ENCODE measurements at regions not wholly inside any gene's neighbourhood (a gene's known extent, or its start where the extent isn't known, plus 50 kb on each side); places are given as distances from the start of the nearest gene placed in this dataset.

DNA sequence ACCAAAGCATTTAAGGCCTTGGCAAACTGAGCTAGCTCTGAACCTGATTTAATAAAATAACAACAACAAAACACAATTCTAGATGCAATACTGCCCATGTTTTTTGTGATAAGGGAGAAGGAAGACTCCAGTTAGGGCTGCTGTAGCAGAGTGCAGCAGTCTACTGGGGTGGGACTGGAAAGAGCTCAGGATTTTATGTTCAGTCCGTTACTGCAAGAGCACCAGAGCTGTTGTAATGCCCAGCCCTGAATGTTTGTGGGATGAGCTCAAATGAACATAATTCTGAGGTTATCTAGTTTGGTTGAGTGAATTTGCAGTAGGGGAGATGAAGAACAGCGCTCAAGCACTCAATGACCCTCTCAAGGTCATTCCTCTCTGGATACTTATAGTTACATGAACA is 743.8 kb downstream of the FAT4 start (continued):
- TF ChIP-seq, protein P1, sequence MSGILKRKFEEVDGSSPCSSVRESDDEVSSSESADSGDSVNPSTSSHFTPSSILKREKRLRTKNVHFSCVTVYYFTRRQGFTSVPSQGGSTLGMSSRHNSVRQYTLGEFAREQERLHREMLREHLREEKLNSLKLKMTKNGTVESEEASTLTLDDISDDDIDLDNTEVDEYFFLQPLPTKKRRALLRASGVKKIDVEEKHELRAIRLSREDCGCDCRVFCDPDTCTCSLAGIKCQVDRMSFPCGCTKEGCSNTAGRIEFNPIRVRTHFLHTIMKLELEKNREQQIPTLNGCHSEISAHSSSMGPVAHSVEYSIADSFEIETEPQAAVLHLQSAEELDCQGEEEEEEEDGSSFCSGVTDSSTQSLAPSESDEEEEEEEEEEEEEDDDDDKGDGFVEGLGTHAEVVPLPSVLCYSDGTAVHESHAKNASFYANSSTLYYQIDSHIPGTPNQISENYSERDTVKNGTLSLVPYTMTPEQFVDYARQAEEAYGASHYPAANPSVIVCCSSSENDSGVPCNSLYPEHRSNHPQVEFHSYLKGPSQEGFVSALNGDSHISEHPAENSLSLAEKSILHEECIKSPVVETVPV (CRISPR knock-in tag; IDR thresholded peaks at IDR 0.05) = no peak

DNA sequence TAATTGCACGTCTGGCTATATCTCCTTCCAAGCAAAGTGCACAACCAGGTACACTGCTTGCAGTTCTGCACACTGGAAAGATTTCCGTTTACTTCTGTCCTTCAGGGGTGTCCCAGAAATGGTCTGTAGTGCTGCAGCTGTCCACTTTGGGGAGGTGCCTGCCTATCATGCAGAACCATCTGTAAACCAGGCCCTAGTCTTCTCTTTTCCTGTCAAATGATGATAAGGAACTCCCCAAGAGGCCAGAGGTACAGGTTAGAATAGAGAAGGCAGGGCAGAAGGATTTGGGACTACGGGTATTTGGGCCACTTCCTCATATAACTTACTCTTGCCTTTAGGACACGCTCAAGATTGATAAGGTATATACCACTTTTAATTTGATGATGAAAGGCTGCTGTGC is 746.9 kb downstream of the FAT4 start:
- TF ChIP-seq ZNF565 (CRISPR knock-in tag; conservative IDR thresholded peaks at IDR 0.05; ENCODE audit: low read depth) (no peak), ZNF70 (CRISPR knock-in tag; IDR thresholded peaks at IDR 0.05) (no peak), RARB (CRISPR knock-in tag; IDR thresholded peaks at IDR 0.05) (no peak)
- ATAC-seq = no peak

DNA sequence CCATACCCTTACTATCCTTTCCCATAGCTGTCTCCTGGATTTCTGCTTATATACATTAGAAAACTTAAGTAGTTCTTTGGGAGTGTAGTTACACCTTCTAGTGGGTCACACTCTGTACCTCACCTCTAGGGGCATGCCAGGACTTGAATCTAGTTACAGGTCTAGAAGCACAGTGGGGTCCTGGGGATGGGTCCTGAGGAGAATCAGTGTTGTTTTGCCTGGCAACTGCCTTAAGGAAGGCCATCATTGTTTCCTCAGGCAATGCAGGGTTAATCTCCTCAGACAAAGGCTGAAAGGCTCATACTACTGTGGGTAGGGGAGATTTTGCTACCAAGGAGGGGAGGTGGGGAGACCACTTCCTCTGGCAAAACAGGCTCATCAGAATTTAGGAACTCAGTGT is 750.3 kb downstream of the FAT4 start:
- TF ChIP-seq ESRRG (CRISPR knock-in tag; IDR thresholded peaks at IDR 0.05) (no peak), ZC3H10 (CRISPR knock-in tag; IDR thresholded peaks at IDR 0.05) (no peak), OSR1 (CRISPR knock-in tag; IDR thresholded peaks at IDR 0.05) (no peak), ZNF565 (CRISPR knock-in tag; conservative IDR thresholded peaks at IDR 0.05; ENCODE audit: low read depth) (no peak), TOX (CRISPR knock-in tag; IDR thresholded peaks at IDR 0.05; ENCODE audit: borderline replicate concordance) (no peak), ZNF70 (CRISPR knock-in tag; IDR thresholded peaks at IDR 0.05) (no peak), ISL1 (CRISPR knock-in tag; IDR thresholded peaks at IDR 0.05) (no peak), GLIS3 (CRISPR knock-in tag; IDR thresholded peaks at IDR 0.05) (no peak), CSDC2 (CRISPR knock-in tag; IDR thresholded peaks at IDR 0.05) (no peak), BACH2 (CRISPR knock-in tag; IDR thresholded peaks at IDR 0.05; ENCODE audit: borderline replicate concordance) (no peak), ARNTL (CRISPR knock-in tag; IDR thresholded peaks at IDR 0.05; ENCODE audit: borderline replicate concordance, low read depth) (no peak), ZFP3 (CRISPR knock-in tag; IDR thresholded peaks at IDR 0.05) (no peak)
- TF ChIP-seq, protein P2, sequence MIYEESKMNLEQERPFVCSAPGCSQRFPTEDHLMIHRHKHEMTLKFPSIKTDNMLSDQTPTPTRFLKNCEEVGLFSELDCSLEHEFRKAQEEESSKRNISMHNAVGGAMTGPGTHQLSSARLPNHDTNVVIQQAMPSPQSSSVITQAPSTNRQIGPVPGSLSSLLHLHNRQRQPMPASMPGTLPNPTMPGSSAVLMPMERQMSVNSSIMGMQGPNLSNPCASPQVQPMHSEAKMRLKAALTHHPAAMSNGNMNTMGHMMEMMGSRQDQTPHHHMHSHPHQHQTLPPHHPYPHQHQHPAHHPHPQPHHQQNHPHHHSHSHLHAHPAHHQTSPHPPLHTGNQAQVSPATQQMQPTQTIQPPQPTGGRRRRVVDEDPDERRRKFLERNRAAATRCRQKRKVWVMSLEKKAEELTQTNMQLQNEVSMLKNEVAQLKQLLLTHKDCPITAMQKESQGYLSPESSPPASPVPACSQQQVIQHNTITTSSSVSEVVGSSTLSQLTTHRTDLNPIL (CRISPR knock-in tag; IDR thresholded peaks at IDR 0.05; ENCODE audit: low read depth) = no peak
- TF ChIP-seq, protein P3, sequence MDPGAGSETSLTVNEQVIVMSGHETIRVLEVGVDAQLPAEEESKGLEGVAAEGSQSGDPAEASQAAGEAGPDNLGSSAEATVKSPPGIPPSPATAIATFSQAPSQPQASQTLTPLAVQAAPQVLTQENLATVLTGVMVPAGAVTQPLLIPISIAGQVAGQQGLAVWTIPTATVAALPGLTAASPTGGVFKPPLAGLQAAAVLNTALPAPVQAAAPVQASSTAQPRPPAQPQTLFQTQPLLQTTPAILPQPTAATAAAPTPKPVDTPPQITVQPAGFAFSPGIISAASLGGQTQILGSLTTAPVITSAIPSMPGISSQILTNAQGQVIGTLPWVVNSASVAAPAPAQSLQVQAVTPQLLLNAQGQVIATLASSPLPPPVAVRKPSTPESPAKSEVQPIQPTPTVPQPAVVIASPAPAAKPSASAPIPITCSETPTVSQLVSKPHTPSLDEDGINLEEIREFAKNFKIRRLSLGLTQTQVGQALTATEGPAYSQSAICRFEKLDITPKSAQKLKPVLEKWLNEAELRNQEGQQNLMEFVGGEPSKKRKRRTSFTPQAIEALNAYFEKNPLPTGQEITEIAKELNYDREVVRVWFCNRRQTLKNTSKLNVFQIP (CRISPR knock-in tag; IDR thresholded peaks at IDR 0.05; ENCODE audit: borderline replicate concordance, low read depth) = no peak
- TF ChIP-seq, protein P4, sequence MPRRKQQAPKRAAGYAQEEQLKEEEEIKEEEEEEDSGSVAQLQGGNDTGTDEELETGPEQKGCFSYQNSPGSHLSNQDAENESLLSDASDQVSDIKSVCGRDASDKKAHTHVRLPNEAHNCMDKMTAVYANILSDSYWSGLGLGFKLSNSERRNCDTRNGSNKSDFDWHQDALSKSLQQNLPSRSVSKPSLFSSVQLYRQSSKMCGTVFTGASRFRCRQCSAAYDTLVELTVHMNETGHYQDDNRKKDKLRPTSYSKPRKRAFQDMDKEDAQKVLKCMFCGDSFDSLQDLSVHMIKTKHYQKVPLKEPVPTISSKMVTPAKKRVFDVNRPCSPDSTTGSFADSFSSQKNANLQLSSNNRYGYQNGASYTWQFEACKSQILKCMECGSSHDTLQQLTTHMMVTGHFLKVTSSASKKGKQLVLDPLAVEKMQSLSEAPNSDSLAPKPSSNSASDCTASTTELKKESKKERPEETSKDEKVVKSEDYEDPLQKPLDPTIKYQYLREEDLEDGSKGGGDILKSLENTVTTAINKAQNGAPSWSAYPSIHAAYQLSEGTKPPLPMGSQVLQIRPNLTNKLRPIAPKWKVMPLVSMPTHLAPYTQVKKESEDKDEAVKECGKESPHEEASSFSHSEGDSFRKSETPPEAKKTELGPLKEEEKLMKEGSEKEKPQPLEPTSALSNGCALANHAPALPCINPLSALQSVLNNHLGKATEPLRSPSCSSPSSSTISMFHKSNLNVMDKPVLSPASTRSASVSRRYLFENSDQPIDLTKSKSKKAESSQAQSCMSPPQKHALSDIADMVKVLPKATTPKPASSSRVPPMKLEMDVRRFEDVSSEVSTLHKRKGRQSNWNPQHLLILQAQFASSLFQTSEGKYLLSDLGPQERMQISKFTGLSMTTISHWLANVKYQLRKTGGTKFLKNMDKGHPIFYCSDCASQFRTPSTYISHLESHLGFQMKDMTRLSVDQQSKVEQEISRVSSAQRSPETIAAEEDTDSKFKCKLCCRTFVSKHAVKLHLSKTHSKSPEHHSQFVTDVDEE (CRISPR knock-in tag; IDR thresholded peaks at IDR 0.05) = no peak
- TF ChIP-seq, protein P1 (CRISPR knock-in tag; IDR thresholded peaks at IDR 0.05) = no peak
- ATAC-seq = no peak

DNA sequence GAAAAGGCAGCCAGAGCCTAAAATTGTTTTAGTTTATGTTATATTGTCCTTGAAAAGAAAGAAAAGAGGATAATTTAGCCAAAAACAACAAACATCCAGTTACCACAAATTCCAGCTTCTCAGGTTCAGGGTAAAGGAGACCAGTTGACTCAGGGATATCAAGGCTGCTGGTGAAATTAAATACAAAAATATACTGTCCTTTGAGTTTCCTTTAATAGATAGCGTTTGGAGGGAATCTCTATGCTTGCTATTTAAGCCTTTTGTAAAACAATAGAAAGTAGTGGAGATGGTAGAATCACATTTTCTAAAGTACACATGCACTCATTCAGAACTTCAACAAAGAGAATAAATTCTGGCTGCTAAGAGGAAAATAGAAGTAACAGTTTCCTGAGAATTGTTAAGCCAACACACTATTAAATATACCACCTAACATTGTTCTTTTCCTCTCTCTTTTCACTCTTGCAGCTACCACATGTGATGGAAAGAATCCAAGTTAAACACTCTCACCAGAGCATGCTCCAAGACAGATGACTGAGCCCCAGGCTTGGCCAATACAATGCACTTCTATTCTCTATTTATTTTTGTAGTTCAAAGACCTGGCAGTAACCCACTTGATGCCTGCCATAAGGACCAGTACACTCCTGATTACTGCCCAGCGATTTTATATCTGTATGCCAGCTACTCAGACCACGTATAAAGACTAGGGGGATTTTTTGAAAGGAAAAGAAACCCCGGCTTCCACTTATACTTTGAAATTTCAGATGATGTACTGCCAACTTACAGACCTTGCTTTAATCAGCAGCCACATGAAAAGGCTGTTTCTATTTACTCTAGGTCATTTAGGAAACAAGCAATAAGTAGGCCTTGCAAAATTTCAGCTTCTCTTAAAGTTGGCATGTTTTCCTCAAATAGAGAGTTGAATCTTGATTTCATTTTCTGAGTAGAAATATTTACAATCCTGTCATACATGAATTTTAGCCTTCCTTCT is 756.9 kb downstream of the FAT4 start:
- TF ChIP-seq ISL1 (CRISPR knock-in tag; IDR thresholded peaks at IDR 0.05) (0 out of 2 replicates have a peak, but pooled peaks have one; percentile 19), ZFP3 (CRISPR knock-in tag; IDR thresholded peaks at IDR 0.05) (no peak), ZC3H10 (CRISPR knock-in tag; IDR thresholded peaks at IDR 0.05) (no peak), SNAI2 (CRISPR knock-in tag; IDR thresholded peaks at IDR 0.05) (no peak), TCF4 (CRISPR knock-in tag; IDR thresholded peaks at IDR 0.05; ENCODE audit: borderline replicate concordance) (peak; percentile 63; the same call in 1 of the 2 replicates), ZNF70 (CRISPR knock-in tag; IDR thresholded peaks at IDR 0.05) (no peak), ARNTL (CRISPR knock-in tag; IDR thresholded peaks at IDR 0.05; ENCODE audit: borderline replicate concordance, low read depth) (no peak), ZNF565 (CRISPR knock-in tag; conservative IDR thresholded peaks at IDR 0.05; ENCODE audit: low read depth) (no peak), ESRRG (CRISPR knock-in tag; IDR thresholded peaks at IDR 0.05) (no peak), ZNF8 (CRISPR knock-in tag; IDR thresholded peaks at IDR 0.05) (no peak), RARB (CRISPR knock-in tag; IDR thresholded peaks at IDR 0.05) (no peak)
- TF ChIP-seq, protein P4 (CRISPR knock-in tag; IDR thresholded peaks at IDR 0.05) = peak; percentile 51; the same call in 1 of the 2 replicates
- TF ChIP-seq, protein P3 (CRISPR knock-in tag; IDR thresholded peaks at IDR 0.05; ENCODE audit: borderline replicate concordance, low read depth) = no peak
- ATAC-seq = peak; percentile 96
